ENCODE measurements at regions not wholly inside any gene's neighbourhood (a gene's known extent, or its start where the extent isn't known, plus 50 kb on each side); places are given as distances from the start of the nearest gene placed in this dataset.

DNA sequence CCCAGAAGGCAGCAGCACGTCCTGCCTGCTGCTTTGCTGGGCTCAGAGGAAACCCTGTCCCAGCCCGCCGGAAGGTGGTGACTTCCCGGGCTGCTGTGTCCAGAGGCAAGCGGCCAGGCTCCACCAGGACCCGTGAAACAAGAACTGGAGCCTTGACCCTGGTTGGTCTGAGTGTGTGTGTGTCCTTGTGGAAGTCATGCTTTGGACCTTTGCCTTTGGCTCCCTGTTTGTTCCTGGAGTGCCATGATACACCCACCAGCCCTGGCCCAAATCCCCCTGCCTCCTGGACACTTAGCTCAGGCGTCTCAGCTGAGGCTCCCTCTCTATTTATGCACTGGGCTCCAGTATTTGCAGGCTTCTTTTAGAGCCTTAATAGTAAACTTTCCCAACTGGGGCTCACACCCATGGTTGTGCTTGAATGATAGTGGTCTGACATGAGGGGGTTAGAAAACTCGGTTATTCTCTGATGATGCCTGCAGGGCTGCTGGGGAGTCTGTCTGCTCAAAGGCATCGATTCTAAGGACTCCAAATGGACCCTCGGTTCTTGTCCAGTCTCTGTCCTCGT lies 72.2 kb downstream of the C9orf50 start:
- H3K9ac ChIP-seq, result no peak overlapping the region
- ChIA-PET CTCF (interaction anchor here (1.0 to 1.7 kb wide), 4 partner anchors 7 to 409 kb away, joined by 3 to 4 read pairs (median 3); no protein-coding TSS in a partner anchor), POLR2A (interaction anchor here (0.7 to 1.8 kb wide), 2 partner anchors 48 to 371 kb away, joined by 3 to 6 read pairs; partner anchors contain the start of gene IER5L)
- H3K9me3 ChIP-seq, result no peaks in the 10 kb centered on the region
- no peaks in the 10 kb centered on the region for H3K79me2 ChIP-seq (ENCODE audit: insufficient read depth)
- peaks cover 7% of the 10 kb centered on the region for H3F3A ChIP-seq (replicated peaks; ENCODE audit: insufficient read depth)
- no peak overlapping the region for H3K4me3 ChIP-seq (ENCODE audit: low read depth in 2 of 2, low read length in 1 of 2)
- no peaks in the 10 kb centered on the region for H4K20me1 ChIP-seq (ENCODE audit: insufficient read depth)
- H2AFZ ChIP-seq (ENCODE audit: low read depth), result no peak overlapping the region
- H3K27ac ChIP-seq (ENCODE audit: low read depth in 2 of 2, low read length in 1 of 2), result no peak overlapping the region
- no peak for DNase-seq
- H3K4me1 ChIP-seq (ENCODE audit: control insufficient read depth in 1 of 2, insufficient read depth in 2 of 2, low read depth in 1 of 2, low read length in 1 of 2), result peaks cover 3 to 9% of the 10 kb centered on the region in 2 experiments; a peak in 2 of 4 replicates
- 86% methylated on average over 11 of the region's 11 CpGs for WGBS (ENCODE audit: low lambda C conversion rate)
- TF ChIP-seq GATA2 (CRISPR knock-in tag; IDR thresholded peaks at IDR 0.05) (no peak), YY1 (IDR thresholded peaks at IDR 0.05; ENCODE audit: low read depth) (no peak), EP300 (IDR thresholded peaks at IDR 0.05; ENCODE audit: borderline replicate concordance in 1 of 2, low read depth in 1 of 2, low read length in 1 of 2) (no peak), MXI1 (IDR thresholded peaks at IDR 0.05; ENCODE audit: low read depth, low read length) (no peak), MAX (IDR thresholded peaks at IDR 0.05; ENCODE audit: low read depth) (no peak)
- no peaks in the 10 kb centered on the region for H3K27me3 ChIP-seq (ENCODE audit: insufficient read depth)
- no peak overlapping the region for H3K4me2 ChIP-seq
- no peaks in the 10 kb centered on the region for H3K9me2 ChIP-seq
- no peaks in the 10 kb centered on the region for H3K36me3 ChIP-seq (replicated peaks in 1 of 2; ENCODE audit: control insufficient read depth in 1 of 2, insufficient read depth in 2 of 2, low read length in 1 of 2)

GRCh38 chr9:129547869-129548570 lies 72.9 kb downstream of the C9orf50 start:
- no peak for DNase-seq
- Histone ChIP-seq H3K4me2 (no peak overlapping the region), H3F3A (replicated peaks; ENCODE audit: insufficient read depth) (peaks cover 7% of the 10 kb centered on the region), H3K36me3 (replicated peaks in 1 of 2; ENCODE audit: control insufficient read depth in 1 of 2, insufficient read depth in 2 of 2, low read length in 1 of 2) (no peaks in the 10 kb centered on the region), H4K20me1 (ENCODE audit: insufficient read depth) (no peaks in the 10 kb centered on the region), H3K27ac (ENCODE audit: low read depth in 2 of 2, low read length in 1 of 2) (no peak overlapping the region), H2AFZ (ENCODE audit: low read depth) (no peak overlapping the region), H3K9me3 (no peaks in the 10 kb centered on the region), H3K4me1 (ENCODE audit: control insufficient read depth in 1 of 2, insufficient read depth in 2 of 2, low read depth in 1 of 2, low read length in 1 of 2) (peaks cover 3 to 9% of the 10 kb centered on the region in 2 experiments; a peak in 2 of 4 replicates), H3K79me2 (ENCODE audit: insufficient read depth) (no peaks in the 10 kb centered on the region), H3K9ac (no peak overlapping the region), H3K9me2 (no peaks in the 10 kb centered on the region), H3K27me3 (ENCODE audit: insufficient read depth) (no peaks in the 10 kb centered on the region), H3K4me3 (ENCODE audit: low read depth in 2 of 2, low read length in 1 of 2) (no peak overlapping the region)
- TF ChIP-seq POLR2AphosphoS5 (IDR thresholded peaks at IDR 0.05; ENCODE audit: low read depth, low read length) (no peak), USF1 (IDR thresholded peaks at IDR 0.05; ENCODE audit: borderline replicate concordance, low read depth) (no peak), FOXM1 (IDR thresholded peaks at IDR 0.05; ENCODE audit: low read depth) (no peak), RXRA (IDR thresholded peaks at IDR 0.05; ENCODE audit: borderline replicate concordance, low read depth) (no peak), MXI1 (IDR thresholded peaks at IDR 0.05; ENCODE audit: low read depth, low read length) (no peak), NRF1 (IDR thresholded peaks at IDR 0.05; ENCODE audit: low read depth, low read length) (no peak), SMC3 (IDR thresholded peaks at IDR 0.05; ENCODE audit: low read depth, low read length) (no peak), ZBTB33 (IDR thresholded peaks at IDR 0.05; ENCODE audit: borderline replicate concordance, low read depth) (no peak), RCOR1 (IDR thresholded peaks at IDR 0.05; ENCODE audit: low read length) (no peak), JUND (IDR thresholded peaks at IDR 0.05) (no peak), EZH2phosphoT487 (IDR thresholded peaks at IDR 0.05; ENCODE audit: borderline replicate concordance, low read depth) (no peak), RAD21 (IDR thresholded peaks at IDR 0.05; ENCODE audit: low read length) (no peak), TCF12 (IDR thresholded peaks at IDR 0.05) (no peak), SIN3A (IDR thresholded peaks at IDR 0.05; ENCODE audit: borderline replicate concordance, low read depth, low read length) (no peak), NFIC (IDR thresholded peaks at IDR 0.05; ENCODE audit: borderline replicate concordance) (no peak), IRF3 (IDR thresholded peaks at IDR 0.05; ENCODE audit: low read depth, low read length) (no peak), TEAD4 (IDR thresholded peaks at IDR 0.05; ENCODE audit: borderline replicate concordance, insufficient read depth) (no peak), GABPA (IDR thresholded peaks at IDR 0.05; ENCODE audit: low read depth) (no peak)
- CTCF ChIA-PET, result interaction anchor here (0.6 to 1.7 kb wide), 5 partner anchors 11 to 654 kb away, joined by 3 to 4 read pairs (median 3); no protein-coding TSS in a partner anchor
- POLR2A ChIA-PET, result interaction anchor here (0.7 to 1.8 kb wide), 3 partner anchors 47 to 370 kb away, joined by 3 to 6 read pairs (median 3); partner anchors contain the start of gene IER5L
- WGBS (ENCODE audit: low lambda C conversion rate), result 95% methylated on average over 7 of the region's 9 CpGs
